HG02852 (cell line): ENCODE measurements at regions not wholly inside any gene's neighbourhood (a gene's known extent, or its start where the extent isn't known, plus 50 kb on each side); places are given as distances from the start of the nearest gene placed in this dataset.
A peak's percentile ranks its signal among the peaks of the same experiment; 100 is the strongest.
"Not testable (repeated sequence)": the region's sequence is repeated elsewhere in the genome, so short reads cannot be mapped to it uniquely, and the experiment has no call there.

ENCODE experiments used
- ATAC-seq: cut with Tn5 transposase; IDR thresholded peaks from one replicate; pipeline ENCODE4 v1.9.1; 2021; ENCODE audit warnings: mild to moderate bottlenecking, moderate library complexity; ENCODE audit not compliant: unreplicated experiment

GRCh38 chrX:86887341-86887740, 630.3 kb upstream of the KLHL4 start:
- ATAC-seq: no peak

GRCh38 chrX:86910027-86910426, 607.6 kb upstream of the KLHL4 start:
- no peak for ATAC-seq

GRCh38 chrX:86910602-86911311, 606.8 kb upstream of the KLHL4 start:
- no peak for ATAC-seq

GRCh38 chrX:86914569-86914968, 603.0 kb upstream of the KLHL4 start:
- ATAC-seq: no peak

- no peak for ATAC-seq
Observed at GRCh38 chrX:86917959-86918358, 599.6 kb upstream of the KLHL4 start.

- no peak for ATAC-seq
Observed at GRCh38 chrX:86930419-86930818, 587.2 kb upstream of the KLHL4 start.

- ATAC-seq: no peak
Observed at GRCh38 chrX:86935988-86936387, 581.6 kb upstream of the KLHL4 start.

- ATAC-seq: peak; percentile 91
Observed at GRCh38 chrX:86946569-86946968, 571.0 kb upstream of the KLHL4 start.

- ATAC-seq: no peak
Observed at GRCh38 chrX:86964321-86964720, 553.3 kb upstream of the KLHL4 start.

- no peak for ATAC-seq
Observed at GRCh38 chrX:86981326-86981879, 536.2 kb upstream of the KLHL4 start.

- ATAC-seq: not testable (repeated sequence)
Observed at GRCh38 chrX:86987351-86987750, 530.3 kb upstream of the KLHL4 start.

GRCh38 chrX:87003031-87003430, 514.6 kb upstream of the KLHL4 start:
- no peak for ATAC-seq

- no peak for ATAC-seq
Observed at GRCh38 chrX:87005183-87005582, 512.4 kb upstream of the KLHL4 start.

- ATAC-seq: no peak
Observed at GRCh38 chrX:87005885-87006284, 511.7 kb upstream of the KLHL4 start.

GRCh38 chrX:87006561-87006960, 511.0 kb upstream of the KLHL4 start:
- ATAC-seq: no peak

GRCh38 chrX:87017210-87017609, 500.4 kb upstream of the KLHL4 start:
- ATAC-seq: no peak

- not testable (repeated sequence) for ATAC-seq
Observed at GRCh38 chrX:87033115-87033514, 484.5 kb upstream of the KLHL4 start.

- no peak for ATAC-seq
Observed at GRCh38 chrX:87045352-87045751, 472.2 kb upstream of the KLHL4 start.

- ATAC-seq: no peak
Observed at GRCh38 chrX:87049567-87049966, 468.0 kb upstream of the KLHL4 start.

- ATAC-seq: no peak
Observed at GRCh38 chrX:87063642-87064041, 454.0 kb upstream of the KLHL4 start.

- ATAC-seq: no peak
Observed at GRCh38 chrX:87064502-87064901, 453.1 kb upstream of the KLHL4 start.

GRCh38 chrX:87067795-87068369, 449.7 kb upstream of the KLHL4 start:
- no peak for ATAC-seq
